ENCODE measurements at regions not wholly inside any gene's neighbourhood (a gene's known extent, or its start where the extent isn't known, plus 50 kb on each side); places are given as distances from the start of the nearest gene placed in this dataset.

GRCh38 chr17:72005332-72006163 lies 115.3 kb upstream of the SOX9 start:
- no peak for TF ChIP-seq CTCF (IDR thresholded peaks at IDR 0.05; ENCODE audit: extremely low read depth in 1 of 2, insufficient read depth in 1 of 2, low read depth in 1 of 2, low read length in 2 of 2)
- TF ChIP-seq POLR2AphosphoS5 (IDR thresholded peaks at IDR 0.05; ENCODE audit: insufficient read depth, low read depth, low read length) = no peak

Measured in endothelial cell of umbilical vein (primary cell).